OCI-LY3 (cell line): ENCODE measurements at regions not wholly inside any gene's neighbourhood (a gene's known extent, or its start where the extent isn't known, plus 50 kb on each side); places are given as distances from the start of the nearest gene placed in this dataset.
"Not testable (repeated sequence)": the region's sequence is repeated elsewhere in the genome, so short reads cannot be mapped to it uniquely, and the experiment has no call there.

Experiments used
- H2AFZ ChIP-seq: fragments of 200-600, 300-600 bp; shearing (Covaris generic); 2 replicates; pipeline ENCODE4 v1.6.0; 2014; ENCODE audit warnings: antibody characterized with exemption, low read depth, low read length
- H3K27ac ChIP-seq: fragments of 200-600, 300-600 bp; sonication (generic); 2 replicates; pipeline ENCODE4 v1.5.1; 2014; ENCODE audit warnings: mild to moderate bottlenecking, low read length, moderate library complexity, mixed read lengths
- H3K27me3 ChIP-seq: fragments of 200-600, 300-600 bp; sonication (generic); 2 replicates; pipeline ENCODE4 v1.6.1; 2014; ENCODE audit warnings: low read depth, low read length, mixed read lengths
- H3K36me3 ChIP-seq: fragments of 200-600, 300-600 bp; sonication (generic); replicated peaks from 2 replicates; pipeline ENCODE3; 2014; ENCODE audit warnings: low read depth, low read length, mixed read lengths
- H3K4me1 ChIP-seq: fragments of 300-600, 200-600 bp; sonication (generic); 2 replicates; pipeline ENCODE4 v1.6.1; 2014; ENCODE audit warnings: low read length, mixed read lengths
- H3K4me2 ChIP-seq: fragments of 200-600, 300-600 bp; sonication (generic); 2 replicates; pipeline ENCODE4 v1.6.1; 2014; ENCODE audit warnings: low read length, mixed read lengths
- H3K4me3 ChIP-seq: fragments of 300-600, 200-600 bp; sonication (generic); 2 replicates; pipeline ENCODE4 v1.5.1; 2014; ENCODE audit warnings: antibody characterized with exemption, mild to moderate bottlenecking, low read length, moderate library complexity
- H3K79me2 ChIP-seq: fragments of 300-600, 200-600 bp; shearing (Covaris generic); 2 replicates; pipeline ENCODE4 v1.6.1; 2014; ENCODE audit warnings: mild to moderate bottlenecking, low read length, mixed read lengths
- H3K9ac ChIP-seq: fragments of 300-600, 200-600 bp; shearing (Covaris generic); 2 replicates; pipeline ENCODE4 v1.6.0; 2014; ENCODE audit warnings: mild to moderate bottlenecking, low read length, moderate library complexity
- H3K9me3 ChIP-seq: fragments of 200-600, 300-600 bp; shearing (Covaris generic); 2 replicates; pipeline ENCODE4 v1.6.1; 2014; ENCODE audit warnings: low read length, mixed read lengths; ENCODE audit not compliant: insufficient read depth
- H4K20me1 ChIP-seq: fragments of 200-600, 300-600 bp; sonication (generic); 2 replicates; pipeline ENCODE4 v1.6.1; 2016; ENCODE audit warnings: low read length, mixed read lengths; ENCODE audit not compliant: insufficient read depth
- EZH2phosphoT487 ChIP-seq: fragments of 200-600 bp; shearing (Covaris generic); IDR thresholded peaks from 2 replicates; pipeline ENCODE4 v1.6.1; 2018; ENCODE audit warnings: antibody characterized with exemption, mixed run types, low read depth
- TF ChIP-seq, protein P1 (sequence below): fragments of 200-600, 300-600 bp; sonication (generic); IDR thresholded peaks from 2 replicates; pipeline ENCODE4 v1.5.1; 2014; ENCODE audit warnings: antibody characterized with exemption, low read length, low read depth

DNA sequence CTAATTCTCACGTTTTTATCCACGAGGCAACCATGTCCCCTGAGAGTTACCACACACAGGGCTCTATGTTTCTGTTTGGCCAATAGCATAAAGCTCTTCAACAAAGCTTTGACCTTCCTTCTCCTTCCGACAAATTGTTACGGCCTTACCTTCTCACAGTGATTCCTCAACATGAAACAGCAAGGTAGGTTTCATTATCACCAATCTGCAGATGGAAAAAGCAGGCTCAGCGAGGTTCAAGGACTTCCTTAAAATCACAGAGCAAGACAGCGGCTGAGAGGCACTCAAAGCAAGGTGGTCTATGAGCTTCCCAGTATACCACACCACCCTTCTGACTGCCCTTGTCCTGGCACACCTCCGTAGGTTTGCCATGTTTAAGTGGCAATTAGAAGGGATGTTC is 360.0 kb downstream of the CD83 start:
- no peaks in the 10 kb centered on the region for H3K4me1 ChIP-seq
- H3K9me3 ChIP-seq: no peaks in the 10 kb centered on the region
- no peaks in the 10 kb centered on the region for H3K79me2 ChIP-seq
- no peak overlapping the region for H3K9ac ChIP-seq
- H3K27ac ChIP-seq: no peak overlapping the region
- no peaks in the 10 kb centered on the region for H3K27me3 ChIP-seq
- no peaks in the 10 kb centered on the region for H4K20me1 ChIP-seq
- no peak for TF ChIP-seq EZH2phosphoT487
- TF ChIP-seq, protein P1, sequence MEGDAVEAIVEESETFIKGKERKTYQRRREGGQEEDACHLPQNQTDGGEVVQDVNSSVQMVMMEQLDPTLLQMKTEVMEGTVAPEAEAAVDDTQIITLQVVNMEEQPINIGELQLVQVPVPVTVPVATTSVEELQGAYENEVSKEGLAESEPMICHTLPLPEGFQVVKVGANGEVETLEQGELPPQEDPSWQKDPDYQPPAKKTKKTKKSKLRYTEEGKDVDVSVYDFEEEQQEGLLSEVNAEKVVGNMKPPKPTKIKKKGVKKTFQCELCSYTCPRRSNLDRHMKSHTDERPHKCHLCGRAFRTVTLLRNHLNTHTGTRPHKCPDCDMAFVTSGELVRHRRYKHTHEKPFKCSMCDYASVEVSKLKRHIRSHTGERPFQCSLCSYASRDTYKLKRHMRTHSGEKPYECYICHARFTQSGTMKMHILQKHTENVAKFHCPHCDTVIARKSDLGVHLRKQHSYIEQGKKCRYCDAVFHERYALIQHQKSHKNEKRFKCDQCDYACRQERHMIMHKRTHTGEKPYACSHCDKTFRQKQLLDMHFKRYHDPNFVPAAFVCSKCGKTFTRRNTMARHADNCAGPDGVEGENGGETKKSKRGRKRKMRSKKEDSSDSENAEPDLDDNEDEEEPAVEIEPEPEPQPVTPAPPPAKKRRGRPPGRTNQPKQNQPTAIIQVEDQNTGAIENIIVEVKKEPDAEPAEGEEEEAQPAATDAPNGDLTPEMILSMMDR: no peak
- H3K4me2 ChIP-seq: no peak overlapping the region
- H2AFZ ChIP-seq: no peak overlapping the region
- H3K4me3 ChIP-seq: no peak overlapping the region
- H3K36me3 ChIP-seq: no peaks in the 10 kb centered on the region

DNA sequence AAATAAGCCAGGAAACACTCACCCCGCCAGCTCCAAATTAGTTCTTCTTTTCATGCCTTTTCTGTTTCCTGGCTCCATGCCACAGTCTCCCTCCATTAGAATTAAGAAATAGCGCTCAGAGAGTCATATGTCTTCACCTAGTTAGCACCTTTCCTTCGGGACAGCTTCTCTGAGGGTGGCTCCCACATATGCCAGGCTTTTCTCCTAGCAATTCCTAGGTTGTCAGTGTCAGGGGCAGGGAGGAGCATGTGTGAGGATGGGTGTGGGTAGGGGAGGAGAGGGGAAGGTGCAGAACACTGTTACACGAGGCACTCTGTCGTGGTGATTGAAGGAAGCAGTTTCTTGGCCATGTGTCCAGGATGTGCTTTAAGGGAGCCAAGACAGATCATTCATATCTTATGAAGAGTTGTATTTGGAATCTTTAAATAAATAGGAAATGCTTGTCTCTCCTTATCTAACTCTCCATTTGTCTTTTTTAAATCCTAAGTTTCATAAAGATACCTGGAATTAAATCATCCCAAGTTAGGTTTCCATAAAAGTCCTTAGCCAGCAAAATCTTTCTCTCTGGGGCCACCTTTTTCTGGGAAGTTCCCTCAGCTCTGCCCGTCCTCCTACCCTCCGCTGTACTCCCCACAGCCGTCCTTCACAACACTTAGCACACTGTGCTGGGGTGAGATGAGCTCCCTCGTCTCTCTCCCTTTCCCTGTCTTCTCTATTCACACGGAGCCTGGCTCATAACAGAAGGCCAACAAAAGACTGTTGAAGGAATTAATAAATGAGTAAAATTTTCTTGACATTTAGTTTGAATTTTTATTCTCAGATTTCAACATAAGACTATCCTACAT is 361.0 kb downstream of the CD83 start:
- no peaks in the 10 kb centered on the region for H3K36me3 ChIP-seq

DNA sequence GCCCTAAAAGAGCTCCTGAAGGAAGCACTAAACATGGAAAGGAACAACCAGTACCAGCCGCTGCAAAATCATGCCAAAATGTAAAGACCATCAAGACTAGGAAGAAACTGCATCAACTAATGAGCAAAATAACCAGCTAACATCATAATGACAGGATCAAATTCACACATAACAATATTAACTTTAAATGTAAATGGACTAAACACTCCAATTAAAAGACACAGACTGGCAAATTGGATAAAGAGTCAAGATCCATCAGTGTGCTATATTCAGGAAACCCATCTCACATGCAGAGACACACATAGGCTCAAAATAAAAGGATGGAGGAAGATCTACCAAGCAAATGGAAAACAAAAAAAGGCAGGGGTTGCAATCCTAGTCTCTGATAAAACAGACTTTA is 364.4 kb downstream of the CD83 start:
- H3K9me3 ChIP-seq, H4K20me1 ChIP-seq, H3K4me3 ChIP-seq, H3K4me1 ChIP-seq, H3K36me3 ChIP-seq, H3K9ac ChIP-seq, H3K27ac ChIP-seq, H3K4me2 ChIP-seq, H3K27me3 ChIP-seq, H3K79me2 ChIP-seq, H2AFZ ChIP-seq: not testable (repeated sequence)

More for the DNA sequence above, 361.0 kb downstream of the CD83 start:
- Histone ChIP-seq H3K9me3 (no peaks in the 10 kb centered on the region), H2AFZ (no peak overlapping the region), H3K9ac (no peak overlapping the region), H3K79me2 (no peaks in the 10 kb centered on the region), H4K20me1 (no peaks in the 10 kb centered on the region), H3K4me2 (no peak overlapping the region), H3K27ac (no peak overlapping the region), H3K4me3 (no peak overlapping the region), H3K27me3 (no peaks in the 10 kb centered on the region), H3K4me1 (no peaks in the 10 kb centered on the region)
- TF ChIP-seq, protein P1: no peak
- TF ChIP-seq EZH2phosphoT487: no peak

DNA sequence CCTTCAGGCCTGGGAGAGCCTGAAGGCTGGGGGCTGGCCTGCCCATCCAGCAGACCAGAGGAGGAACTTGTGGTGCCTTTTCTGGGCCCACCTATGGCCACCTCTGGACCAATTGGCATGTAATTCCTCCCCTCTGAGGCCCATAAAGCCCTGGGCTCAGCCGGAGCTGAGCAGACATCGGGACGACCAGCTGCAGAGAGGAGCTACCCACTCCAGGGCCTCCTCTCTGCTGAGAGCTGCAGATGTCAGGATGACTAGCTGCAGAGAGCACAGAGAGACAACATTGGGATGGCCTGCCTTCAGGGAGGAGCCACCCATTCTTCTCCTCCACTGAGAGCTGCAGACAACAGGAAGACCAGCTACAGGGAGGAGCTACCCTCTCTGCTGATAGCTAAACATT is 370.1 kb downstream of the CD83 start:
- Histone ChIP-seq H3K36me3 (no peaks in the 10 kb centered on the region), H2AFZ (no peak overlapping the region), H3K4me1 (no peaks in the 10 kb centered on the region), H3K9ac (no peak overlapping the region), H3K27me3 (no peaks in the 10 kb centered on the region), H3K4me2 (no peak overlapping the region), H4K20me1 (no peaks in the 10 kb centered on the region), H3K4me3 (no peak overlapping the region), H3K79me2 (no peaks in the 10 kb centered on the region), H3K27ac (no peak overlapping the region), H3K9me3 (no peaks in the 10 kb centered on the region)
- TF ChIP-seq EZH2phosphoT487: no peak
- TF ChIP-seq, protein P1: no peak
